Stomach (tissue), 4 donors: ENCODE measurements at regions not wholly inside any gene's neighbourhood (a gene's known extent, or its start where the extent isn't known, plus 50 kb on each side); places are given as distances from the start of the nearest gene placed in this dataset.

Experiments
- EP300 ChIP-seq: sonication (generic); formaldehyde crosslinking; IDR thresholded peaks from one replicate; pipeline ENCODE4 v1.6.1; 2017; ENCODE audit warnings: antibody characterized with exemption
- POLR2A ChIP-seq, 4 donors: fragments of 450-650 bp; IDR thresholded peaks; one replicate each; pipeline ENCODE4 v1.6.1; 2016; ENCODE audit warnings: antibody characterized with exemption in 4 of 4, control low read depth in 2 of 4, mild to moderate bottlenecking in 1 of 4, moderate library complexity in 1 of 4
- POLR2AphosphoS5 ChIP-seq, 3 donors: sonication (generic); formaldehyde crosslinking; IDR thresholded peaks; one replicate each; pipeline ENCODE4 v1.6.1; 2016; ENCODE audit warnings: antibody characterized with exemption in 3 of 3
- TF ChIP-seq, protein P1 (sequence below), 7 experiments: fragments of 450-650 bp in 4 of 7; fragments of 200-600 bp in 3 of 7; sonication (generic) in 3 of 7; IDR thresholded peaks; one replicate each; pipeline ENCODE4 v1.5.1; 2016 to 2019; ENCODE audit warnings: antibody characterized with exemption in 7 of 7, control low read depth in 2 of 7, mild to moderate bottlenecking in 1 of 7

DNA sequence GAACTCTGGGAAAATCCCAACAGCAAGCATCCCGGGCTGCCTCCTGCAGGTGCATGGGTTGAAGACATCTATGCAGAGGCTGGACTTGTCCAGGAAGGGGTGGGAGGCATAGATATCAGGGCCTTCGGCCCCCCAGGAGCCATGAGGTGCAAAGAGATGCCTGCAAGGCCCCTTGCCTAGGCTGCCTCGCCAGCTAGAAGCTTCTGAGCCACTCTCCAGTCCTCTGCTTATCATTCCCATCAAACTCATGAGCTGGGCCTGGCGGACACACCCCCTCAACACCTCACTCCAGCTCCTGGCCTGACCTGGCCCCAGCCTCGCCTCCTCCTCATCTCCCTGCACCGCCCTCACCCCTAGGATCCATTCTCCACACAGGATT, 152.4 kb upstream of the PTPN1 start:
- TF ChIP-seq, protein P1, sequence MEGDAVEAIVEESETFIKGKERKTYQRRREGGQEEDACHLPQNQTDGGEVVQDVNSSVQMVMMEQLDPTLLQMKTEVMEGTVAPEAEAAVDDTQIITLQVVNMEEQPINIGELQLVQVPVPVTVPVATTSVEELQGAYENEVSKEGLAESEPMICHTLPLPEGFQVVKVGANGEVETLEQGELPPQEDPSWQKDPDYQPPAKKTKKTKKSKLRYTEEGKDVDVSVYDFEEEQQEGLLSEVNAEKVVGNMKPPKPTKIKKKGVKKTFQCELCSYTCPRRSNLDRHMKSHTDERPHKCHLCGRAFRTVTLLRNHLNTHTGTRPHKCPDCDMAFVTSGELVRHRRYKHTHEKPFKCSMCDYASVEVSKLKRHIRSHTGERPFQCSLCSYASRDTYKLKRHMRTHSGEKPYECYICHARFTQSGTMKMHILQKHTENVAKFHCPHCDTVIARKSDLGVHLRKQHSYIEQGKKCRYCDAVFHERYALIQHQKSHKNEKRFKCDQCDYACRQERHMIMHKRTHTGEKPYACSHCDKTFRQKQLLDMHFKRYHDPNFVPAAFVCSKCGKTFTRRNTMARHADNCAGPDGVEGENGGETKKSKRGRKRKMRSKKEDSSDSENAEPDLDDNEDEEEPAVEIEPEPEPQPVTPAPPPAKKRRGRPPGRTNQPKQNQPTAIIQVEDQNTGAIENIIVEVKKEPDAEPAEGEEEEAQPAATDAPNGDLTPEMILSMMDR (IDR thresholded peaks at IDR 0.05), result no peak
- TF ChIP-seq EP300, result no peak
- TF ChIP-seq POLR2A (IDR thresholded peaks at IDR 0.05), result no peak
- no peak for TF ChIP-seq POLR2AphosphoS5 (IDR thresholded peaks at IDR 0.05)
